GM19438 (cell line): ENCODE measurements at regions not wholly inside any gene's neighbourhood (a gene's known extent, or its start where the extent isn't known, plus 50 kb on each side); places are given as distances from the start of the nearest gene placed in this dataset.
"Not testable (repeated sequence)": the region's sequence is repeated elsewhere in the genome, so short reads cannot be mapped to it uniquely, and the experiment has no call there.

Source experiments
- ATAC-seq: cut with Tn5 transposase; IDR thresholded peaks from one replicate; pipeline ENCODE4 v1.9.1; 2021; ENCODE audit warnings: low read depth; ENCODE audit not compliant: unreplicated experiment

GRCh38 chrX:95949588-95949987, 735.1 kb upstream of the DIAPH2 start:
- ATAC-seq, result no peak

- no peak for ATAC-seq
These were observed 734.0 kb upstream of the DIAPH2 start for GRCh38 chrX:95950679-95951078.

- no peak for ATAC-seq
These were observed 731.1 kb upstream of the DIAPH2 start for GRCh38 chrX:95953564-95953963.

- no peak for ATAC-seq
These were observed 727.9 kb upstream of the DIAPH2 start for GRCh38 chrX:95956745-95957144.

- ATAC-seq, result not testable (repeated sequence)
These were observed 711.1 kb upstream of the DIAPH2 start for GRCh38 chrX:95973456-95974095.

- ATAC-seq, result no peak
These were observed 710.6 kb upstream of the DIAPH2 start for GRCh38 chrX:95974096-95974470.

GRCh38 chrX:95974890-95975289, 709.8 kb upstream of the DIAPH2 start:
- ATAC-seq, result no peak

GRCh38 chrX:95995583-95995982, 689.1 kb upstream of the DIAPH2 start:
- no peak for ATAC-seq

- ATAC-seq, result no peak
These were observed 688.3 kb upstream of the DIAPH2 start for GRCh38 chrX:95996294-95996693.

GRCh38 chrX:96002431-96002830, 682.2 kb upstream of the DIAPH2 start:
- no peak for ATAC-seq

GRCh38 chrX:96004386-96004785, 680.3 kb upstream of the DIAPH2 start:
- no peak for ATAC-seq

- no peak for ATAC-seq
These were observed 678.4 kb upstream of the DIAPH2 start for GRCh38 chrX:96006281-96006680.

GRCh38 chrX:96027407-96027806, 657.2 kb upstream of the DIAPH2 start:
- no peak for ATAC-seq

GRCh38 chrX:96052078-96052477, 632.6 kb upstream of the DIAPH2 start:
- ATAC-seq, result no peak

- no peak for ATAC-seq
These were observed 602.8 kb upstream of the DIAPH2 start for GRCh38 chrX:96081891-96082290.

- no peak for ATAC-seq
These were observed 590.0 kb upstream of the DIAPH2 start for GRCh38 chrX:96094616-96095015.

GRCh38 chrX:96098471-96098870, 586.2 kb upstream of the DIAPH2 start:
- no peak for ATAC-seq

- no peak for ATAC-seq
These were observed 581.6 kb upstream of the DIAPH2 start for GRCh38 chrX:96102997-96103396.

GRCh38 chrX:96112689-96113088, 572.0 kb upstream of the DIAPH2 start:
- ATAC-seq, result no peak

GRCh38 chrX:96126182-96126581, 558.5 kb upstream of the DIAPH2 start:
- ATAC-seq, result no peak

GRCh38 chrX:96128058-96128457, 556.6 kb upstream of the DIAPH2 start:
- ATAC-seq, result not testable (repeated sequence)

GRCh38 chrX:96140796-96141195, 543.8 kb upstream of the DIAPH2 start:
- no peak for ATAC-seq

GRCh38 chrX:96147681-96148080, 537.0 kb upstream of the DIAPH2 start:
- no peak for ATAC-seq
